HG03095 (cell line): ENCODE measurements at regions not wholly inside any gene's neighbourhood (a gene's known extent, or its start where the extent isn't known, plus 50 kb on each side); places are given as distances from the start of the nearest gene placed in this dataset.
"Not testable (repeated sequence)": the region's sequence is repeated elsewhere in the genome, so short reads cannot be mapped to it uniquely, and the experiment has no call there.

Experiments
- ATAC-seq: cut with Tn5 transposase; IDR thresholded peaks from one replicate; pipeline ENCODE4 v1.9.1; 2021; ENCODE audit warnings: moderate library complexity; ENCODE audit not compliant: unreplicated experiment

DNA sequence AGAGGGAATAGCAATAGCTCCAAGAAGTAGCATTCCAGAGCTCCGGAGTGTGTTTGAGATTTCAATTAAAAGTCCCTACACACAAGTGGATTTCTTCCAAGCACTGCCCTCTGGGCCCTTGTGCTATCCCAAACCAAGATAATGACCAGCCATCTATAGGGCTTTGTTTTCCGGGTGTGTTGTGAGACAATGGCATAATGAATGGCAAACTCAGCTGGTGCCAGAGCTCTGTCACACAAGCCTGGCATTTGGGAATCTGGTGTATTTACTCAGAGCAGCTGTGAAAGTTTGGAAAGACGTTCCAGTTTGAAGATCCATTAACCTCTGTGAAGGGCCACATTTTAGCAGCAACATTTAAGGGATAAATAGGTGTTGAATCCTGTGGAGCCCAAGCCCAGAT is 61.2 kb upstream of the TMTC2 start:
- no peak for ATAC-seq

GRCh38 chr12:82627799-82628198 is 58.9 kb upstream of the TMTC2 start:
- no peak for ATAC-seq

DNA sequence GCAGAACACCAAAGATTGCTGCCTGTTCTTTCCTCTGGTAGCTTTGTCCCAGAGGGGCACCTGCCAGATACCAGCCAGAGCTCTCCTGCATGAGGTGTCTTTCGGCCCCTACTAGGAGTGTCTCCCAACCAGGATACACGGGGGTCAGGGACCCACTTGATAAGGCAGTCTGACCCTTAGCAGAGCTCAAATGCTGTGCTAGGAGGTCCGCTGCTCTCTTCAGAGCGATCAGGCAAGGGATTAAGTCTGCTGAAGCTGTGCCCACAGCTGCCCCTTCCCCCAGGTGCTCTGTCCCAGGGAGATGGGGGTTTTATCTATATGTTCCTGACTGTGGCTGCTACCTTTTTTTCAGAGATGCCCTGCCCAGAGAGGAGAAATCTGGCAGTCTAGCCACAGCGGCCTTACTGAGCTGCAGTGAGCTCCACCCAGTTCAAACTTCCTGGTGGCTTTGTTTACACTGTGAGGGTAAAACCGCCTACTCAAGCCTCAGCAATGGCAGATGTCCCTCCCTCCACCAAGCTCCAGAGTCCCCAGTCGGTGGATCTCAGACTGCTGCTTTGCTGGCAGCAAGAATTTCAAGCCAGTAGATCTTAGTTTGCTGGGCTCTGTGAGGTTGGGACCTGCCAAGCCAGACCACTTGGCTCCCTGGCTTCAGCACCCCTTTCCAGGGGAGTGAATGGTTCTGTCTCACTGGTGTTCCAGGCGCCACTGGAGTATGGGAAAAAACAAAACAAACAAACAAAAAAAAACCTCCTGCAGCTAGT is 52.0 kb upstream of the TMTC2 start:
- ATAC-seq: not testable (repeated sequence)

DNA sequence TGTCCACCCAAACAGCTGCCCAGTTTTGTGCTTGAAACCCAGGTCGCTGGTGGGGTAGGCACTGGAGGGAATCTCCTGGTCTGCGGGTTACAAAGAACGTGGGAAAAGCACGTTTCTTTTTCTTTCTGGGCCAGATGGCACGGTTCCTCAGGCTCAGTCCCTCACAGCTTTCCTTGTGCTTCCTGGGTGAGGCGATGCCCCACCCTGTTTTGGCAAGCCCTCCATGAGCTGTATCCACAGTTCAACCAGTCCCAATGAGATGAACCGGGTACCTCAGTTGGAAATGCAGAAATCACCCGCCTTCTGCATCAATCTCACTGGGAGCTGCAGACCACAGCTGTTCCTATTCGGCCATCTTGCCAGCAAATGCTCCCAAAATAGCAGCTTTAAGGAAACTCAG is 51.4 kb upstream of the TMTC2 start:
- no peak for ATAC-seq
